Vagina (tissue), 2 donors: ENCODE measurements at regions not wholly inside any gene's neighbourhood (a gene's known extent, or its start where the extent isn't known, plus 50 kb on each side); places are given as distances from the start of the nearest gene placed in this dataset.

Experiments
- POLR2AphosphoS5 ChIP-seq, 2 donors: sonication (generic); formaldehyde crosslinking; IDR thresholded peaks; one replicate each; pipeline ENCODE4 v1.9.0; 2017; ENCODE audit warnings: antibody characterized with exemption in 2 of 2, mild to moderate bottlenecking in 2 of 2, low read depth in 1 of 2; ENCODE audit not compliant: insufficient read depth in 1 of 2
- TF ChIP-seq, protein P1 (sequence below), 3 experiments: fragments of 450-650 bp in 2 of 3; fragments of 200-600 bp in 1 of 3; sonication (generic) in 1 of 3; IDR thresholded peaks; one replicate each; pipeline ENCODE4 v1.5.1; 2017 to 2019; ENCODE audit warnings: antibody characterized with exemption in 3 of 3, mild to moderate bottlenecking in 2 of 3, moderate library complexity in 2 of 3

- TF ChIP-seq POLR2AphosphoS5 (IDR thresholded peaks at IDR 0.05; ENCODE audit: insufficient read depth in 1 of 2, low read depth in 1 of 2) = peak in 1 of 2 donors; percentile 22
- TF ChIP-seq, protein P1, sequence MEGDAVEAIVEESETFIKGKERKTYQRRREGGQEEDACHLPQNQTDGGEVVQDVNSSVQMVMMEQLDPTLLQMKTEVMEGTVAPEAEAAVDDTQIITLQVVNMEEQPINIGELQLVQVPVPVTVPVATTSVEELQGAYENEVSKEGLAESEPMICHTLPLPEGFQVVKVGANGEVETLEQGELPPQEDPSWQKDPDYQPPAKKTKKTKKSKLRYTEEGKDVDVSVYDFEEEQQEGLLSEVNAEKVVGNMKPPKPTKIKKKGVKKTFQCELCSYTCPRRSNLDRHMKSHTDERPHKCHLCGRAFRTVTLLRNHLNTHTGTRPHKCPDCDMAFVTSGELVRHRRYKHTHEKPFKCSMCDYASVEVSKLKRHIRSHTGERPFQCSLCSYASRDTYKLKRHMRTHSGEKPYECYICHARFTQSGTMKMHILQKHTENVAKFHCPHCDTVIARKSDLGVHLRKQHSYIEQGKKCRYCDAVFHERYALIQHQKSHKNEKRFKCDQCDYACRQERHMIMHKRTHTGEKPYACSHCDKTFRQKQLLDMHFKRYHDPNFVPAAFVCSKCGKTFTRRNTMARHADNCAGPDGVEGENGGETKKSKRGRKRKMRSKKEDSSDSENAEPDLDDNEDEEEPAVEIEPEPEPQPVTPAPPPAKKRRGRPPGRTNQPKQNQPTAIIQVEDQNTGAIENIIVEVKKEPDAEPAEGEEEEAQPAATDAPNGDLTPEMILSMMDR (IDR thresholded peaks at IDR 0.05) = no peak
These were observed 420.7 kb upstream of the NFE2L3 start for GRCh38 chr7:25731068-25731845.
